DMS 273 (cell line): ENCODE measurements at regions not wholly inside any gene's neighbourhood (a gene's known extent, or its start where the extent isn't known, plus 50 kb on each side); places are given as distances from the start of the nearest gene placed in this dataset.
A peak's percentile ranks its signal among the peaks of the same experiment; 100 is the strongest.
"Not testable (repeated sequence)": the region's sequence is repeated elsewhere in the genome, so short reads cannot be mapped to it uniquely, and the experiment has no call there.

Source experiments
- DNase-seq: peaks from one replicate; lab custom pipeline; 2025; ENCODE audit not compliant: unreplicated experiment; lab: John Stamatoyannopoulos, UW

DNA sequence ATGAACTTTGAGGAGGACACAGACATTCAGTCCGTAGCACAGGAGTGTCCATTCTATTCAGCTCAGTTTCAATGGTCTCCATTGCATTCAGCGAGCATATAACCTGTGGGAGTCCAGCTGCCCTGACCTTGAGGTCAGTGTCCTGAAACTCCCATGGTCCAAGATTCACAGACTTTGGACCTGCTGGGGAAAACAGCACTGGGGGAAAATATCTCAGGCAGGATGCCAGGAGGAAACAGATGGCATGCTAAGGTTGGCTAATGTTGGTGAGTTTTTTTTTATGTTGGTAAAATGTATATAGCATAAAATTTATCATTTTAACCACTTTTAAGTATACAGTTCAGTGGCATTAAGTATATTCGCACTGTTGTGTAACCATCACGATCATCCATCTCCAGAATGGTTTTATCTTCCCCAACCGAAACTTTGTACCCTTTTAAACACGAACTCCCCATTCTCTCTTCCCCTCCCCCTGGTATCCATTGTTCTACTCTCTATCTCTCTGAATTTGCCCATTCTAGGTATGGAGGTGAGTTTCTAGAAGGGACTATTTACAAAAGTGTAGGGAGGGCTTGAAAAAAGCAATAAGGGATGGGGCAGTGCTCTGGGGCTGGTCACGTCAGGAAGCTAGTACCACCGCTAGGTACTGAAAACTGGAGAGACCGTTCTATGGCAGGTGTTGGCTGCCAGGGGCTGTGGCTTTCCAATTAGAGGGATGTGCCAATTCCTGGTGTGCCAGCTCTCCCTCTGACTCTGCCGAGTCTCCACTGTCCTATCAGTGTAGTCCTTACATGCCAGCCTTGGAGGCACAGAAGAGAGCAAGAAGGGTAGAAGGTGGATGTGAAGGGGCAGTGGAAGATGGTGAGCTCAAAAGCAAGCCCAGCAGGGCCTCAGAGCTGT is 85.3 kb downstream of the FOXD2 start:
- DNase-seq, result peak; percentile 37

DNA sequence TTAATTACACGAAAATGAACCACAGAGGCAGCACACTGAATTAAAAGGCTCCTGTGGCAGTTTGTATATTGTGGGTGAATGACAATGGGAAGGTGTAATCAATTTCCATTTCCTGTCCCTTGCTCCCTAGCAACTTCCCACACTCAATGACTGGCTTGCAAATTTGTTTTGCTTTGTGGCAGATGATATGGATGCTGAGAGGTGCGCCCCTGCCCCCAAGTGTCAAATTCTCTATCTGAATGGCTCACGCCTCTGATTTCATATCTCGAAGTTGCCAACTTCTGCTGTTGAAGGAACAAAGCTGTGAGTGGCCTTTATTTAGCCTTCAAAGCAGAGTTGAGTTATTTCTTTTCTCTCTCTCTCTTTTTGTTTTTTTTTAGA is 86.0 kb downstream of the FOXD2 start:
- no peak for DNase-seq

DNA sequence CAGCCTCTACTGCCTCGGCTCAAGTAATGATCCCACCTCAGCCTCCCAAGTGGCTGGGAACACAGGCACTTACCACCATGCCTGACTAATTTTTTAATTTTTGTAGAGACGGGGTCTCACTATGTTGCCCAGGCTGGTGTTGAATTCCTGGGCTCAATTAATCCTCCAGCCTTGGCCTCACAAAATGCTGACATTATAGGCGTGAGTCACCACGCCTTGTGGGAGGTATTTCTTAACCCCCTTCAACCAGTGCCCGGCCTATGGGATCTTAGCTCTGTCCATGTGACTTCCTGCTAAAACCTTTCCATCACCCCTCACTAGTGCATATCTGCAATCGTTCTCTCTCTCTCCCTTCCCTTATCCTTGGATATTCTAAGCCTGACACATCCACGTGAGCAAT is 86.4 kb downstream of the FOXD2 start:
- no peak for DNase-seq

- no peak for DNase-seq
Observed at GRCh38 chr1:47527653-47528272, 89.9 kb downstream of the FOXD2 start.

DNA sequence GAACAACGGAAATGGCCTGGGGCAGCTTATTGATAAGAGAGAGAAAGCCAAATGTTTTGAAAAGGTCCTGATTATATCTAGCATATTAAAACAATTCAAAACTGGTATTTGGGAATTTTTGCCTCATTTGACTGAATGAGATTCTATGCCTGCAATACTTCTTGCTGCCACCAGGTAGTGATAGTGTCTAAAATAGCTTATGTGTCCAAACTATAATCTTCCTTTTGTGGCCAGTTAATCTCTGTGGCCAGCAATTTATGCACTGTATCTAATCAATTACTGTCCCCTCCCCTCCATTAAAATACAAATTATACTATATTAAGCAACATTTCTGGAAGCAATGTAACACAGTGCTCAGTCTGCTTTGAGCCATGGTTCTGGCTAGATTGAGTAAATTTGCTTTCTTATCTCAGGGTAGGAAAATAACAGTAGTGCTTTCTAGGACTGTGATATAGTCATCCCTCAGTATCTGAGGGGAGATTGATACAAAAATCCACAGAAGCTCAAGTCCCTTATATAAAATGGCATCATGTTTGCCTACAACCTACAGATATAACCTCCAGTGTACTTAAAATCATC is 91.8 kb downstream of the FOXD2 start:
- DNase-seq, result peak; percentile 55

- peak; percentile 44 for DNase-seq
Observed at GRCh38 chr1:47532921-47533792, 95.3 kb downstream of the FOXD2 start.

DNA sequence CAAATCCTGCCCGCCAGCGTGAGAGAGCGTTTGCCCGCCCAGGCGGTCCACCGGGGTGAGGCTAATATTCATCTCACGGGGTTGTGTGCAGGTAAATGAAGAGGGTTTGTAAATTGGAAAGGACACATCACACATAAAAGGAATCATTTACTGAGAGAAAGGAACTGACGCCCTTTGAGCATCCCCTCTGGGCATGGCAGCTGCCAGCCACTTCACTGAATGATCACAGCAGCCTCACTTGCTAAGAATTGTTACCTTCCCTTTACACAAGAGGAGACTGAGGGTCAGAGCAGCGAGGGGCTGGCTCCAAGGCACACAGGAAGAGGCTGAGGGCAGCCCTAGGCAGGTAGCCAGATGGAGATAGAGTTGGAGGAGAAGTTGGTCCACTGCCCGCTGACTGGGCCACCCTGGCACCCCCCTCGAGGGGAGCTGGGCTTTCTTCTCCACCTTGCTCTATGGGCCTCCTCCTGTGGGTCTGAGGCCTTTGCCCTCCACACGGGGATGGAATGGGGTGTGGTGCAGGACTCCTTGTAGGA is 96.0 kb downstream of the FOXD2 start:
- DNase-seq, result no peak

DNA sequence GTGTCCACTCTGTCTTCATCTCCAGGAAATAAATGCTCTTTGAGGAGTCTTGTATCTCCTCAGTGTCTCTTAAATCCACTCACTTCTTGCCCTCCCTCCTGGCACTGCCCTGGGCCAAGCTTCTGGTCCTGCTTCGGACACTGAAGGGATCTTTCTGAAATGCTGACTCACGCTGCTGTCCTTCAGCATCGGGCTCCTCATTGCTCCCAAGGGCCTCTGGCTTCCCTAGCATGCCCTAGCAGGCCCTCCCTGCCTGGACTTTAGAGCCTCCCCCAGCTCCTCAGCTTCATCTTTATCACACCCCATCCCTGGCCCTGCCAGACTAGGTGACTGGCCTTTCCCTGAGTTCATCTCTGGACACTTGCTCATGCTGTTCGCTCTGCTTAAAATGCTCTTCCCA is 96.6 kb downstream of the FOXD2 start:
- DNase-seq, result no peak

DNA sequence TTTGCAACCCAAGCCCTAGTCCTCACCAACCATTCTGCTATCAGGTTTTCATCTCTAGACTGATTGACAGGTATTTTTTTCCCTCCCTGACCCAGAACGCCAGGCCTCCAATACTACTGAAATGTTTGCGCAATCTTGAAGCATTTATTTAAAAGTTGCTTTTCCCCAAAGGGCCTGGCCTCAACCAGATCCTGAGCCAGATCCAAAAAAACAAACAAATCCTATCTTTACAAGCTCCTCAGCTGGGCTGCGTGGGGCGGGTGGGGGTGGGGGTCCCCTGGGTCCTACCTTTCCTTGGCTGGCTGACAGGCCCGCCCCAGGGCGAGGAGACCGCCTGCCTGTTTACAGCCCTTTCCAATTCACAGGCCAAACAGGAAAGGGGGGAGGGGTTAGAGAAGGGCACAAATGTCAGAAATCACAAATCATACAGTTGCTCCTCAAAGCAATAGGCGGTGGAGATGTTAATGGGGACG is 98.8 kb downstream of the FOXD2 start:
- DNase-seq, result no peak

DNA sequence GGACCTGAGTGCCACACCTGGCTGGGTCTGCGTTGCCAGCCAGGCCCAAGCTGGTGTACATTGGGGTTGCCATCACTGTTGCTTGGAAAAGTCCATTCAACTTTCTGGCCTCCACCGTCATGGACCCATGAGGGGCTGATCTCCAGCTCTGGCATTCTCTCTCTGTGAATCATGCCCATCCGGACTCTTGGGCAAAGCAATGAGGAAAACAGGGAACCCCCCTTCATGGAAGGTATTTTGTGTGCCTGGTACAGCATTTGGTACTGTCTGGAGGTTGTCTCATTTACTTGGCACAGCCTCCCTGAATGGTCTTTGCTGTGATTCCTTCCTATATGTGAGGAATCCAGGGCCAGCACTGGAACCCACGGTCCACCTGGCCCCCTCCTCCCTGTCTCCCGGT is 99.4 kb downstream of the FOXD2 start:
- DNase-seq, result no peak

- no peak for DNase-seq
Observed at GRCh38 chr1:47537966-47538365, 100.1 kb downstream of the FOXD2 start.

DNA sequence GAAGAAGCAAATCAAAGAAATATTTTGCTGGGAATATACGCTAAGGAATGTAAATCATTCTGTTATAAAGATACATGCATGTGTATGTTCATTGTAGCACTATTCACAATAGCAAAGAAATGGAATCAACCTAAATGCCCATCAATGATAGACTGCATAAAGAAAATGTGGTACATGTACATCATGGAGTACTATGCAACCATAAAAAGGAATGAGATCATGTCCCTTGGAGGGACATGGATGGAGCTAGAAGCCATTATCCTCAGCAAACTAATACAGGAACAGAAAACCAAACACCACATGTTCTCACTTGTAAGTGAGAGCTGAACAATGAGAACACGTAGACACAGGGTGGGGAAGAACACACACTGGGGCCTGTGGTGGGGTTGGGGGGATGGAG is 100.7 kb downstream of the FOXD2 start:
- DNase-seq, result not testable (repeated sequence)

DNA sequence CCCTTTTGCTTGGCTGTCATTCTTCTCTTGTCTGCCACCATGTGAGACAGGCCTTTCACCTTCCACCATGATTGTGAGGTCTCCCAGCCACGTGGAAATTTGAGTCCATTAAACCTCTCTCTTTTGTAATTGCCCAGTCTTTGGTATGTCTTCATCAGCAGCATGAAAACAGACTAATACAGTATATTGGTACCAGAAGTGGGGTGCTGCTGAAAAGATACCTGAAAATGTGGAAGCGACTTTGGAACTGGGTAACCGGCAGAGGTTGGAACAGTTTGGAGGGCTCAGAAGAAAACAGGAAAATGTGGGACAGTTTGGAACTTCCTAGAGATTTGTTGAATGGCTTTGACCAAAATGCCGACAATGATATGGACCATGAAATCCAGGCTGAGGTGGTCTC is 103.9 kb downstream of the FOXD2 start:
- not testable (repeated sequence) for DNase-seq

- DNase-seq, result not testable (repeated sequence)
Observed at GRCh38 chr1:47543089-47543488, 105.2 kb downstream of the FOXD2 start.

GRCh38 chr1:47545912-47546483 is 108.2 kb downstream of the FOXD2 start:
- DNase-seq, result no peak

DNA sequence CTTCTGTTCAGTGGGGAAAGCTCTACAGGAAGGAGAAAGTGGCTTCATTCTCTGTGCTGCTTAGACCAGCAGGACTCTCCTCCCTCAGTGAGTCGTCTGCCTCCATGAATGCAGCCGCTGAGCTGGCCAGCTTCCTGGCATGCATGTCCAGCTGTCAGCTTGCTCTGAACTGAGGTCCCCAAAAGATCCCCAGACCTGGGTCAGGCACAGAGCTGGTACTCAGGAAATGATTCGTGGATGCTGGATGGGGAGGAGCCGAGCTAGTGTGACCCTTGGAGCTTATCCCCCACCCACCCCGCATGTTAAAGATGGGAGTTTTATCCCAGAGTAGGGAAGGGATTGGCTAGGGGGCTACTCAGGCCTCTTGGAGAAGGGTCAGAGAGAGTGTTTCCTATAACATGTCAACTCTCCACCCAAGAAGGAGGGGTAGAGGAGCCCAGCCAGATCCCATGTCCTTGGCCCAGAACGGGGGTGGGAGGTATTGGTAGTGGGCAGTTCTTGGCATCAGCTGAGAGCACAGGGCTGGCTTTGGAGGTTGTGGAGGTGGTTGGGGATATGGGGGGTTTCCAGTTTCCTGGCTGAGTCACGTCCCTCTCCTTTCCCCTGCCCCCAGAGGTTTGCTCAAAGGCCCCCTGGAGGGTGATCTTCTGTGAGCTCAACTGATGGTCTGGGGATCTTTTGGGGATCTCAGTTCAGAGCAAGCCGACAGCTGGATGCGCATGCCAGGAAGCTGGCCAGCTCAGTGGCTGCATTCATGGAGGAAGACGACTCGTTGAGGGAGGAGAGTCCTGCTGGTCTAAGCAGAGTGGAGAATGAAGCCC is 110.1 kb downstream of the FOXD2 start:
- DNase-seq, result no peak

- no peak for DNase-seq
Observed at GRCh38 chr1:47548637-47549036, 110.8 kb downstream of the FOXD2 start.

- no peak for DNase-seq
Observed at GRCh38 chr1:47549532-47549931, 111.7 kb downstream of the FOXD2 start.

DNA sequence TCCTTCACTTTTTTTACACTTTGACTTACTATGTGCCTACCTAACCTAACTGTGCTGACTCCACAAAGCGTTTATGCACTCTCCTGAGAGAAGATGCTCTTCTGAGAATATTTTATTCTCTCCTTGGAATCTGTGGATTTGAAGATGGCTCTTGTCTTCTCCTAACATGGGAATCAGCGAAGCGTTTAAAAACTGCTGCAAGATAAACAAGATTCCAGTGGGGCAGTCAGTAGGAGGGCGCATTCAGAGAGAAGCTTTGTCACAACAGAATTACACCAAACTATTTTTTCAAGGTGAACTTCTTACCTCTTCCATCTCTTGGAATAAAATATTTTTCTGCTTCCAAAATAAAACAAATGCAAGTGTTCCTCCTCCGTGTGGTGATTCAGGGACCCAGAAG is 113.1 kb downstream of the FOXD2 start:
- DNase-seq, result no peak
